ENCODE measurements at regions not wholly inside any gene's neighbourhood (a gene's known extent, or its start where the extent isn't known, plus 50 kb on each side); places are given as distances from the start of the nearest gene placed in this dataset.
"Not testable (repeated sequence)": the region's sequence is repeated elsewhere in the genome, so short reads cannot be mapped to it uniquely, and the experiment has no call there.

GRCh38 chr21:28419811-28420210 lies 572.9 kb downstream of the LTN1 start:
- DNase-seq (ENCODE audit: low read depth in 2 of 2), result no peak

- DNase-seq (ENCODE audit: low read depth in 2 of 2), result no peak
These were observed 573.8 kb downstream of the LTN1 start for GRCh38 chr21:28418726-28419514.

- no peak for DNase-seq (ENCODE audit: low read depth in 2 of 2)
These were observed 582.4 kb downstream of the LTN1 start for GRCh38 chr21:28410256-28410655.

GRCh38 chr21:28402616-28402989 lies 590.1 kb downstream of the LTN1 start:
- no peak for DNase-seq (ENCODE audit: low read depth in 2 of 2)

- DNase-seq (ENCODE audit: low read depth in 2 of 2), result no peak
These were observed 595.6 kb downstream of the LTN1 start for GRCh38 chr21:28397040-28397439.

- DNase-seq (ENCODE audit: low read depth in 2 of 2), result no peak
These were observed 596.3 kb downstream of the LTN1 start for GRCh38 chr21:28396421-28396820.

- DNase-seq (ENCODE audit: low read depth in 2 of 2), result no peak
These were observed 599.4 kb downstream of the LTN1 start for GRCh38 chr21:28393279-28393678.

GRCh38 chr21:28391938-28392849 lies 600.5 kb downstream of the LTN1 start:
- DNase-seq (ENCODE audit: low read depth in 2 of 2), result no peak

- no peak for DNase-seq (ENCODE audit: low read depth in 2 of 2)
These were observed 605.5 kb downstream of the LTN1 start for GRCh38 chr21:28387220-28387619.

GRCh38 chr21:28385845-28386244 lies 606.8 kb downstream of the LTN1 start:
- no peak for DNase-seq (ENCODE audit: low read depth in 2 of 2)

GRCh38 chr21:28381000-28381745 lies 611.5 kb downstream of the LTN1 start:
- DNase-seq (ENCODE audit: low read depth in 2 of 2), result not testable (repeated sequence)

GRCh38 chr21:28380241-28380640 lies 612.4 kb downstream of the LTN1 start:
- DNase-seq (ENCODE audit: low read depth in 2 of 2), result no peak

GRCh38 chr21:28378026-28378425 lies 614.7 kb downstream of the LTN1 start:
- DNase-seq (ENCODE audit: low read depth in 2 of 2), result no peak

GRCh38 chr21:28375708-28376385 lies 616.8 kb downstream of the LTN1 start:
- no peak for DNase-seq (ENCODE audit: low read depth in 2 of 2)

GRCh38 chr21:28374881-28375280 lies 617.8 kb downstream of the LTN1 start:
- no peak for DNase-seq (ENCODE audit: low read depth in 2 of 2)

GRCh38 chr21:28371713-28372112 lies 621.0 kb downstream of the LTN1 start:
- DNase-seq (ENCODE audit: low read depth in 2 of 2), result no peak

GRCh38 chr21:28359300-28359699 lies 633.4 kb downstream of the LTN1 start:
- DNase-seq (ENCODE audit: low read depth in 2 of 2), result no peak

GRCh38 chr21:28358702-28359101 lies 634.0 kb downstream of the LTN1 start:
- no peak for DNase-seq (ENCODE audit: low read depth in 2 of 2)

GRCh38 chr21:28358170-28358569 lies 634.5 kb downstream of the LTN1 start:
- no peak for DNase-seq (ENCODE audit: low read depth in 2 of 2)

- no peak for DNase-seq (ENCODE audit: low read depth in 2 of 2)
These were observed 634.9 kb downstream of the LTN1 start for GRCh38 chr21:28357743-28358142.

GRCh38 chr21:28356422-28356821 lies 636.3 kb downstream of the LTN1 start:
- no peak for DNase-seq (ENCODE audit: low read depth in 2 of 2)

- no peak for DNase-seq (ENCODE audit: low read depth in 2 of 2)
These were observed 646.7 kb downstream of the LTN1 start for GRCh38 chr21:28345934-28346333.
